ENCODE measurements at regions not wholly inside any gene's neighbourhood (a gene's known extent, or its start where the extent isn't known, plus 50 kb on each side); places are given as distances from the start of the nearest gene placed in this dataset.

DNA sequence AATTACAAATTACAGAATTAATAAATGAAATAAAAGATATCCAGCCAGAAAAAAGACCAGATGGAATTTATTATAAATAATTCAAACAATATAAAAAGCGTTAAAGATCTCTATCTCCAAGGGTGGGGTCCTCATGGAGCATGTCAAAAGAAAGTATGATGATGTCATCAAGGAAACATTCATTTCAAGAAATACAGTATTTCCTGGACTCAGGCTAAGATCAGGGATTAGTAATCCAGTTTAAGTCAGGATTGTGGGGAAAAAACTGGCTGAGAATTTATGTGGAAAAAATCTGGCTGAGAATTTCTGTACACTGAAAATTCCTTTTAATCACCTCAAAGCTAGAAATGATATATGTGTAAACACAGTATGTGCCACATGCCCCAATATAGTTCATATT, 1075.3 kb downstream of the XPNPEP1 start:
- ATAC-seq = no peak

DNA sequence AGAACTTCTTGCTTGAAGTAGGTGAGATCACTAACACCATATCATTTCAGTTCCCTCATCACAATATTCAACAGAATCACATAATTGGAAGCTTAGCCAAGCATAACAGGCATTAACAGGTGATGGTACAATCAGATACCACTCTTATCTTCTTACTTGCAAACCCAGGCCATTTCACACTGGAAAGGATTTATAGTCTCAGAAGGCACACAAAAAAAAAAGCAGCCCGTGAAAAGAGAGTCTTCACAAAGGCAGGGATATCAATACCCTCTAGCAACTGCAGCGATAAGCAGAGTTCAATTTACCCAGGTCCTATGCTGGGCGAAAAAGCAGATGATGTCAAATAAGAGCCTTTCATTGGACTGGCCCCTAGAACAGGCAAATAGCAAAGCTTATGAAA, 1082.4 kb downstream of the XPNPEP1 start:
- no peak for ATAC-seq

DNA sequence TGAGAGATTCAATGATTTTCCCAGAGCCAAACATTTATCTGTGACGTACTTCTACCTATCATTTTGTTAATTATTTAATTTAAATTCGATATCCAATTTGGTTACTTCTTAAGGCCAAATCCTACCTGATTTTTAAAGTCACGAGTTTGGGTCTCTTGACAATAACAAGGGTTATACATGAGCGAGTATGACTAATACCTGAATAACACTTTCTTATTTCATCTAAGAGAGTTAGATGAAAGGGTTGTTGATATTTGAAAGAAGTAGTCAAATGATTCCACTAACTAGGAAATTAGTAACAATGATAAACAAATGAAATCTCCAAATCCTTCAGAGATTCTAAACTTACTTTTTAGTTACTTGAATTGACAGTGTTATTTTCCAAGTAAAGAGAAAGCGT, 1086.9 kb downstream of the XPNPEP1 start:
- no peak for ATAC-seq

DNA sequence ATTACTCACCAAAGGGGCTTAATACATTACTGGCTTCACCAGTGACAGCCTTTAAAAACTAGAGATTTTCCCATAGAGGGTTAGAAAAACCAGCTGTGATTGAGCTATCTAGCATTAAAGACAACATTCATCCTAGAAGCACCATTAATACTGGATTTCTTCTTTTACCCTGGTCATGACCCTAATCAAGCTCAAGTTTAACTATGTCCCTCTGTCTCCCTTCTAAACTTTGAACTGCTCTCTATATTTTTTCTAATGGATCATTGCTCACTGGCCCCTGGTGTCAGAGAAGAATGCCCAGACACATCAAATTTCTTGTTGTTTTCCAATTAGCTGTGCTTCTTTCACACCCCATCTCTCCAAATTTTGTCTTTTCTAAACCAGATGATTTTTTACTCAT, 1101.3 kb downstream of the XPNPEP1 start:
- ATAC-seq = no peak

DNA sequence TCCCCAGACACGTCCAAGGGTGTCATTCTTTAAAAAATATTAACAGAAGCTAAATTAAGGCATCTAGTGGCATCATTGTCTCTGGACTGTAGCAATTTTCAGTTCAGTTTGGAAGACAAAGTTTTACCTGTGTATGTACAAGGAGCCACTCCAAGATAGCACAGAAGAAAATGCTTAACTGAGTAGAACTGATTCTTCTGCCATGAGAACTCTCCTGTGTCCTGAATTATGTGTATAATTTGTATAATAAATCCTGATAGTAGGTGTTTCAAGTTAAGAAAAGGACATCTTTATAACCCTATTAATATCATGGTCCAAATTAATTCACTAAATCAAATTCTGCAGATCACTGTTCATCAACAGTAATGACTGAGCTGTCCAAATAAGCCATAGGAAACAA, 1104.0 kb downstream of the XPNPEP1 start:
- no peak for ATAC-seq

DNA sequence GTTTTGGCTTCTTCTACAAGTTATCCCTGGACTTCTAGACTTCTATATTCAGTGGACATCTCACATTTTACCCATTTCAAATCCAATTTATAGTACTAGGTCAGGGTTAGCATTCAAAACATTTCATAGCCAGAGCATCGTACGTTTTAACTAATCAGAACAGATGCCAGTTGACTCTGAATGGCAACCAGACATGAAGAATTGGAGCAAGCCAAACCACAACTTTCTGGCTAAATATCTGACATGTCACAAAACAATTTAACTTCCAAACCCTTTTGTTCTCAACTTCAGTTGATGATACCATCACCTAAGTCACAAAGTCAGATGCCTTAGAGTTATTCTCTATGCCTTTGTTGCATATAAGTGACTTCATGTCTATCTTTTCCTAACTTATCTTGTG, 1105.7 kb downstream of the XPNPEP1 start:
- no peak for ATAC-seq

DNA sequence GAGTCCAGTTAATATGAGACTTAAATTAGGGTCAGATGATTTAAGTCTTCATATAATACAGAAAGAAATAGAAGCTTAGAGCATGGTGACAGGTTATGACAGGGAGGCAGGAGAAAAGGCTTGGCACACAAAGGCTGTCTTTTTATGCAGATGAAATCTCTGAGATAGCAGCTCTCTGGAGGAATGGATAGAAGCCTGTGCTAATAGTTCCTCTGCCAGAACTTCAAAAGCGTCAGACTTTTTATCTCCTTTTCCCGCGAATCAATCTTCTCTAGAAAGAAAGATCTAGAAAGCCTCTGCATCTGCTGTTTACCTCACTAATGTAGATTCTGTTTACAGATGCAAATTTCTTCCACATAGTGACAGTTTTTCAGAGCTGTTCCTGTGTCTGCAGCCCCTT, 1106.2 kb downstream of the XPNPEP1 start:
- ATAC-seq = no peak

DNA sequence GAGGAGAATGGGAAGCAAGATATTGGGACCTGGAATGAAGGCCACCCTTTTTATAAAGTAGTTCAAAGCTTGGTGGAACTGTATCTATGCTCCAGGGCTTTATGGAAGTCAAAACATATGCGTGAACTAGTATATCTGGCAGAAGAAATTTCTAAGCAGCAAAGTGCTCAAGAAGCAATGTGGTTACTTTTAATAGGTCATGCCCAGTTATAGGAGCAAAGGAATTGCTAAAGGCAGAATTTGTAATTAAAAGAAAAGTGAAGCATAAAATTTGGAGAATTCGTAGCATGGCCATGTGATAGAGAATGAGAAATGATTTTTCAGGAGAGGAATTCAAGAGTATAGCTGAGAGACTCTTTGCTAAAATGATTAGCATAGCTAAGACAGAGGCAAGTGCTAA, 1110.4 kb downstream of the XPNPEP1 start:
- ATAC-seq = no peak

DNA sequence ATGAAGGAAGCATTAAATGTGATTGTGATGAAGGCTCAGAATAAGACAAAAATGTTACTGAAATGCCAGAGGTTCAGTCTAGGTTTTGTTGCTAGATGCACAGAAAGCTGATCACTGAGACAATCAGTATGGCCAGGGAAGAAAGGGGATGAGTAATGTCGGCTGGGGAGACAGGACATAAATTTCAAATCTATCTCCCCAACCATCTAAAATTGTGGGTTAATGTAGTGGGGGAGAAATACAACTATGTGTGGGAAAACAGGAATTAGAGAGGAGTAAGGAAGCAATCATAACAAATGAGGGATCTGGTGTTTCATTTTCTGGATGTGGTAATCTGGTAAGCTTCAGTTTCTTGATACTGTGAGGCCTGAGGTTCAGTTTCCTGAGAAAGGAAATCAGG, 1111.0 kb downstream of the XPNPEP1 start:
- ATAC-seq = no peak

DNA sequence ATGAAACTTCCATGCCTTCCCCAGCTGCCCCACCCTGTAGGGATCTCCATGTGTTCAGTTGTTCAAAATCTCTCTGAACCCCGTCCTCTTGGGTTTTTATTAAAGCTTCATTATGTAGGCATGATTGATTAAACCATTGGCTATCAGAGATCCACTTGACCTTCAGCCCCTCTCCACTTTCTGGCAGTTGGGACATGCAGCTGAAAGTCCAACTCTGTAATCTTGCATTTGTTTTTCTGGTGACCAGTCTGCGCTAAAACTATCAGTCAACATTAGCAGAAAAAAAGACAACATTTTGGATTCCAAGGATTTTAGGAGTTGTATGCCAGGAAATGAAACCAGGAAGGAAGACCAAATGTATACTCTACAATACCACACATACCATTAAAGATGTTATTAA, 1115.1 kb downstream of the XPNPEP1 start:
- no peak for ATAC-seq

DNA sequence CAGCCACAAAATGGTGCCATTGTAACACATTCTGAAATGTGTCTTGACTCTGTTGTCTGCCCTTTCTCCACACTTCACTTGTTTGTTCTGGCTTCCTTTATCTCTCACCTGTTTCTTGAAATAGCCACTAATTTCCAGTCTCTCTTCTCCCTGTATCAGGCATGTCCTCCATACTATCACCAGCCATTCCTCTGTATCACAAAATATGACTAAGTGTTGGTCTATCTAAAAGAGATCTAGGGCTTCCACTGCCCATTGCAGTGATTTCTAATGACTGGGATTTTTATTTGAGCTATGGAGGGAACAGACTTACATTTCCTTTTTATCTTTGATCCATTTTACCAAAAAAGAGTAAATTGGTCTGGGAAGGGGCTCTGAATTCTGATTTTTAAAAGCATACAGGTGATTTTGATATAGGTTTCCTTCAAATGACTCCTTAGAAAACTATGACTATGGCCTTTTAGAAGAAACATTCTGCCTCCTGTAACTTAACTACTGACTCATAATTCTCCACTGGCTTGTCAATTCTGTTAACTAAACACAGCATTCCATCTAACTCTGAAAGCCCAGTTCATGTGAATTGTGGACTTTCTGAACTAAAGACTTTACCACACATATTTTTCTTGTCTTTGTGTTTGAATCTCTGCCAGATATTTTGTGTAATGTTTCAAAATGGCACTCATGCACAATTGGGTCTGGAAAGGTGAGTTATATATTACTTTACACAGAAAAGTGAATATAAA, 1121.4 kb downstream of the XPNPEP1 start:
- ATAC-seq = no peak

DNA sequence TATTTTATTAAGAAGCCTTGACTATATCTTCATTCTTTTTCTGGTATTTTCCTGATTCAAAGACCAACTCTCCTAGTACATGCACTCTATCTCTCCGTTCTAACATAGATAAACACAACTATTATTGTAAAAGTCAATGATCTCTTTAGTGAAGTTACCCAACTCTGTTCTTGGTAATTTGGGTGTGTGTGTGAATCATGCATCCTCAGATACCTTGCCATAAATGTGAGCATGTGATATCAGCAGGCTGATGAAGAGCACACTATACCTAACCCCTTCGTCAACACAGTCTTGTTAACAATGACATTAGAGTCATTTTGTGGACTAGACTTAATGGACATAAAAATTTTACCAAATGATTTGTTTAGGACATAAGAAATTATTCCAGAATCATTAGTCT, 1122.1 kb downstream of the XPNPEP1 start:
- no peak for ATAC-seq

DNA sequence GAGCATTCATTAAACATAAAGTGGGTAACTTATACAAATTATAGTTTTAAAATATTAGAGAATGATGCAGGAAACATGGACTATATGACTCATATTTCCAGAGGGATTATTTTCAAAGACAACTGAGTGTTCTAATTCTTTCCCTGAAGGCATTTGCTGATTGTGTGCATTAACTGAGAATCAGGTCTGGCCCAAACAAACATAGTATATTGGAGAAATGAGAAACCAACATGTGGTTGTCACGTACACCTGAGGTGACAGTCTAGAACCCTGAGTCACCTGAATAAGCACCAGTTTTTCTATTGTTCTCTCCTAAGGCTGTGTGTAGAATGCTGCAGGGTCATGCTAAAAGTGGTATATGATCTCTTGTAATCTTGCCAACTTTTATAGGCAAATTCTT, 1125.7 kb downstream of the XPNPEP1 start:
- no peak for ATAC-seq

DNA sequence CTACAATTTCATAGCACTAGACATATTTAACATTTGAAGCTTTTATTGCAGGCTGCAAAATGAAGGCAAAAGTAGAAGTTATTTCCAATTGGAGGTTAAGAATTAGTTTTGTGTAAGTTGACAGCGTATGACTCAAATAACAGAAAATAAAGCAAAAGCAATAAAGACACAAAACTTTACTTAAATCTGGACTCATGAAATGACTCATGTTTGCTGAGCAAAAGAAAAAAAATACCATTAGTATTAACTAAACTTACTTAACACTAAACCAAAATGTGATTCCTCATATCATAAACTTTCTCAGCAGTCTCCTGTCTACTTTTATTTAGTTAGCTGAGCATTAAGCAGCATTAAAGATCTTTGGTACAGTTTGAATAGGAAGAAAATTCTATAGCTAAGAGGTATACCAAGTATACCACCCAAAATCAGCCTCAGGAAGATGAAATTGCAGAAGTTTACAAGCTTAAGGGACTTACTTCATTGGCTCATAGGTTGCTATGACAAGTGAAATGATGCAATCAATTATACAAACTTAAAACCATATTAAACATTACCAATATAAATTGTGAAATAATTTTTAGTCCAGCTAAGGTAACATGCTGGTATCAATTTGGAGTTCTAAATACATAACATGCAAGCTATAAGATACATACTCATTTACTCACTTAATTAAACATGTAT, 1131.4 kb downstream of the XPNPEP1 start:
- ATAC-seq = no peak

DNA sequence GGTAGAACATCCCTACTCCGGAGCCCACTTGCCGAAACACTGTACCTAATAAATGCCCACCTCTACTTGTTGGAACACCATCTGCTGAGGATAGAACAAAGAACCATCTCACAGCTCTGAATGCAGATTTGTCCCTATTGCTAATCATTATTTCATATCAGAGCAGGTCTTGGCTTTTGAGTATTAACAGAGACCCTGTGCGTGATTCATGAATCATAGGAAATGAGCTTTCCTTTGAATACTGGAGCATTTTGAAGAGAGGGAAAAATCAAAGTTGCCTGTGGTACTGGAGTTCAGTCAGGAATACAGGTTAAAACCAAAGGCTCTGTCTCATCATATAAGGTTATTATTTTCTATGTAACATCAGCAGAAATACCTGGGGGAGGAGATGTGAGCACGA, 1132.3 kb downstream of the XPNPEP1 start:
- no peak for ATAC-seq

DNA sequence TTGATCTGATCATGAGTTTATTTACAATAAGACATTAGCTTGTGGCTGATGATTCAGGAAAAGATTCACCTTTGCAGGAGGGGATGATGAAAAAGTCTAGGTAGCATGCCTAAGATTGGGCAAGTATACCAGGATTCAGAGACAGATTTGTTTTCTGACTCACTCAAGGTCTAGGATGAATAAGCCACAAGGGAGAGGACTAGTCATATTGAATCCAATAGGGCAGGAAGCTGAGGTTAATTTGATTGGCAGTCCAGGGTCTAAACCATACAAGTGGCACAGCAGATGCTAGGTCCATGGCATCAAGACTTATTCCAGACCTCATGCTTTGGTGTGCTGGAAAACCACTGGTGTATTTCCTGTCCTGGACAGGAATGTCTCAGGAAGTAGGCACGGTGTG, 1133.4 kb downstream of the XPNPEP1 start:
- no peak for ATAC-seq

DNA sequence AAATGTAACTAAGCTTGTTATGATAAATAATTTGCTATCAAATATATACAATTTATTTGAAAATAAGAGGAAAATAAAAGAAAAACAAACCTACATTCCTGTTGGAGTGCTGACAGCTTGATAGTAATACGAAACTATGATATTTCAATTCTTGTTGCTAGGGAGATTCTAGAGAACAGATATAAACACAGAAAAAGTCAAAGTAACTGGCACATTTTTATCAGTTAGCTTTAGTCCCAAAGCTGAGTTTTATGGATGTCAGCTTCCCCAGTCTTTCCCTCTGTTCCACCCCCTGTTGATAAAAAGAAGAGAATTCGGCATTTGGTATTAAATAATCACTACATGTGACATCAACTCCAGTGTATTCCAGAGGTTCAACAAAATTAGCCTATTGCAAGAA, 1134.0 kb downstream of the XPNPEP1 start:
- no peak for ATAC-seq

DNA sequence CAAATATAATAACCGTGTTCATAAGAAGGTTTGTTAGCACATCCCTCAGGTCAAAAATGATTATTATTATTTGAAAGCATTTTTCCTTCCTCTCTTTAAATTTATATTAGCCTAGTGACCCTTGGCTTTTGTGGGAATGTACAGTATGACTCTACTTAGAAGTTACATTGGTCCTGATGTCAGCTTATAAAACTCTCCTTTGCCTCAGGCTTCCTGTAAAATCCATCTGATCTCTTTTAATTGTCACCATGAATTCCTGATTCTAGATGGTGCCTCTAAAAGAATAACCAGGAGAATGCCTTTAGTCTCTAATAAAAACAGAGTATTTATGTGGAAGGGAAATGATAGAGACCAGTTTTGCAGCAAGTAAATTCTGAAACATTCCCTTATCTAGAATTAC, 1134.4 kb downstream of the XPNPEP1 start:
- no peak for ATAC-seq

DNA sequence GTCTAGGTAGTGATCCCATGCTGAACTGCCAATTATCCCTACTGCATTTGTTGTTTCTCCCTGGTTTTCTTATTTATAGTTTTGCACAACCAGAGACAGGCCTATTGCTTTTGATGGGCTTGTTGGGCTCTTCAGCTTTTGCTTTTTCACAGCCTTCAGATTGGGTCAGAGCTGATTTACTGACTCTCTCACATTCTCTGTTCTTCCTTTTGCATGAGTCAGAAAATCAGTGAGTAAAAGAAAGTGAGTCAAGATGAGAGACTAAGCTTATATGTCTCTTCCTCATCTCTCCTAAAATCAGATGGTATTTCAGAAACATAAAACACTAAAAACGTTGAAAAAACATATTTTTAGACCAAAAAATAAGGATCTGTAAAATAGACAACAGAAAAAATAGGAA, 1135.4 kb downstream of the XPNPEP1 start:
- ATAC-seq = no peak

DNA sequence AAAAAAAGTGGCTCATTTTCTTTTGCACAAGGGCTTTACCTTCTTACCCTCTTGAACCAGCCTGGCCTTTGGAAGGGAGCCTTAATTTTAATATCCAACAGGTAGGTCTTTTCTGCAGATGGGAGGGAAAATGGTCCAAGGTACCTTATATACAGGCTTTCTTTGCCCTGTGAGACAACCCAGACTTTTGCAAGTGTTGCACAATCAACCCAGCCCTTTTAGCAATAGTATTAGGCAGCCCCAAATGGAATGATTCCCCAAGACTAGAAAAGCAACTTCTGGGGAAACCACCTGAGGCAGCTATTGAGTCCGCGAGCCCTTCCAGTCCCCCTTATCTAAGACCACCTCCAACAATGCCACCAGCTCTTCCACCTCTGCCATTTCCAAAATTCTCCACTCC, 1138.3 kb downstream of the XPNPEP1 start:
- ATAC-seq = no peak

DNA sequence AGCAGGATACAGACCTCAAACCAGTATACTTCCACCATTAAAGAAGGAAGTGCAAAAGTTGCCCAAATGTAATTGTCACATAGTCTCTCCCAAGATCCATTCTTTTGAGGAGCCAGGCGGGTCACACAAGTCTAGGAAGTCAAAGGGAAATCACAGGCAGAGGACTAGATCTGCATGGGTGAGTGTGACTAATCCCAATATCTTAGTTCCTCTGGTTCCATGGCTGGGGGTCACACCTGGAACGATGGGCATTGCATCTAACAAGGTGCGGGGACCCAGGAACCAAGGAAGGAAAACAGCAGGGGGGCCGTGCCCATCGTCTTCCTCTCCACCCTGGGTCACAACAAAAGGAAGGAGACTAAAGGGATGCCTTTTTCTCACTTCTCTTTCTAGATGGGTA, 1138.8 kb downstream of the XPNPEP1 start:
- no peak for ATAC-seq

DNA sequence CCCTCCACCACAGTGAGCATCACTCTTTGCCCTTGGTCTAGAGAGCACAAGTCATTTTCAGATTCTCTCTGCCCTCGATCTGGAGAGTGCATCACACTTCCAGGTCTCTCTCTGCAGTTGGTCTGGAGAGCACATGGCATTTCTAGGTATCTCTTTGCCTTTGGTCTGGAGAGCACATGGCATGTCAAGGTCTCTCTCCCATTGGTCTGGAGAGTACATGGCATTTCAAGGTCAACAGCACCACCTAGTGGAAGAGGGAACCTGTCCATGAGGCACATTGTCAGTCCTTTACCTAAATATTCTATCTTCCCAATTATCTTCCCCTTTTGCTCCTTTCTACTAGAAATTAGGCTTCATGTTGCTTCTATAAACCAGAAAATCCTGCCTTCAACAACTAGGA, 1139.4 kb downstream of the XPNPEP1 start:
- ATAC-seq = no peak

DNA sequence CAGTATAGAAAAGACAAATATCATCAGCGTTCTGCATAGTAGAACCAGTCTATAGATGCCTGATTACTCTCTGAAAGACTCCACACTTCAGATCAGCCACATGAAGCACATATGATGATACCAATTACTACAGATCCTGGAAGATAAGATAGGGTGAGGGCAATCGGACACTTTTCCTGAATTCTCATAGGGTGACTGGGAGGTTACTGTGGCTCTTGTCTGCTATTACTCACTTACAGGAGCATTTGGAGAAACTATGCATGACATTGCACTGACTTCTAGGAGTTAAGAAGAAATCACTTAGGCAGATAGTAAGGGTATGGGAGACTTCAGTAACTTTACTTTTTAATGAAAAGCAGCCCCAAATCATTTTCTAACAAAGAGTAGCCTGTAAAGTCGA, 1140.9 kb downstream of the XPNPEP1 start:
- no peak for ATAC-seq

DNA sequence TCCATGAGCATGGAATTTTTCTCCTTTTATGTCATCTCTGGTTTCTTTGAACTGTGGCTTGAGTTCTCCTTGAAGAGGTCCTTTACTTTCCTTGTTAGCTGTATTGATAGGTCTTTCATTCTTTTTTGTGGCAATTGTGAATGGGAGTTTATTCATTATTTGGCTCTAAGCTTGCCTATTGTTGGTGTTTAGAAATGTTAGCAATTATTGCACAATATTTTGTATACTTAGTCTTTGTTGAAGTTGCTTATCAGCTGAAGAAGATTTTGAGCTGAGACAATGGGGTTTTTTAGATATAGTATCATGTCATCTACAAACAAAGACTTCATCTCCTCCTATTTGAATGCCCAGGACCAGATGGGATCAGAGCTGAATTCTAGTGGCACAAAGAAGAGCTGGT, 1143.8 kb downstream of the XPNPEP1 start:
- ATAC-seq = no peak
